ENCODE measurements at regions not wholly inside any gene's neighbourhood (a gene's known extent, or its start where the extent isn't known, plus 50 kb on each side); places are given as distances from the start of the nearest gene placed in this dataset.

DNA sequence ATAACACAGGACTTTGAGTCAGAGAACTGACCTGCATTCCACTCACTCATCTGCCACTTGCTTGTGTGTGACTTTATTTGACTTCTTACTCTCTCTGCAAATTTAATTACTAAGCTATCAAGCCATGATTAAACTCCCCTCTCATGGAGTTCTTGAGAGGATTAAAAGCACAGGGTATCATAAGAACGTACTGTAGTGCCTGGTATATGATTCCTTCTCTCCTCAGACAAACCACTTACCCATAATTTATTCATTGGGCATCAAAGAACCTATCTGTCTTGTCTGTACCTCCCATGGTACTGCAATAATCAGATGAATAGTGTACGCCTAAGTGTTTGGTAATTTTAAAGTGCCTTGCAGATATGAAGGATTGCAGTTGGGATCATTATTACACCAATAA lies 130.6 kb upstream of the UBASH3B start:
- WGBS, 2 donors = 54 to 70% methylated on average over 2 of the region's 2 CpGs
- Histone ChIP-seq H3K4me1 (peaks cover 0 to 14% (median 9%) of the 10 kb centered on the region in 4 donors), H3K9me3 (no peaks in the 10 kb centered on the region), H3K27ac (no peak overlapping the region), H3K36me3 (no peaks in the 10 kb centered on the region), H3K27me3 (no peaks in the 10 kb centered on the region), H3K4me3 (no peak overlapping the region)
- no peak for DNase-seq
- TF ChIP-seq EP300 (IDR thresholded peaks at IDR 0.05) (no peak), POLR2AphosphoS5 (IDR thresholded peaks at IDR 0.05) (no peak), POLR2A (IDR thresholded peaks at IDR 0.05) (no peak)
- TF ChIP-seq, protein P1, sequence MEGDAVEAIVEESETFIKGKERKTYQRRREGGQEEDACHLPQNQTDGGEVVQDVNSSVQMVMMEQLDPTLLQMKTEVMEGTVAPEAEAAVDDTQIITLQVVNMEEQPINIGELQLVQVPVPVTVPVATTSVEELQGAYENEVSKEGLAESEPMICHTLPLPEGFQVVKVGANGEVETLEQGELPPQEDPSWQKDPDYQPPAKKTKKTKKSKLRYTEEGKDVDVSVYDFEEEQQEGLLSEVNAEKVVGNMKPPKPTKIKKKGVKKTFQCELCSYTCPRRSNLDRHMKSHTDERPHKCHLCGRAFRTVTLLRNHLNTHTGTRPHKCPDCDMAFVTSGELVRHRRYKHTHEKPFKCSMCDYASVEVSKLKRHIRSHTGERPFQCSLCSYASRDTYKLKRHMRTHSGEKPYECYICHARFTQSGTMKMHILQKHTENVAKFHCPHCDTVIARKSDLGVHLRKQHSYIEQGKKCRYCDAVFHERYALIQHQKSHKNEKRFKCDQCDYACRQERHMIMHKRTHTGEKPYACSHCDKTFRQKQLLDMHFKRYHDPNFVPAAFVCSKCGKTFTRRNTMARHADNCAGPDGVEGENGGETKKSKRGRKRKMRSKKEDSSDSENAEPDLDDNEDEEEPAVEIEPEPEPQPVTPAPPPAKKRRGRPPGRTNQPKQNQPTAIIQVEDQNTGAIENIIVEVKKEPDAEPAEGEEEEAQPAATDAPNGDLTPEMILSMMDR (IDR thresholded peaks at IDR 0.05) = no peak
- intact Hi-C loops (cut with DNase I) = no loop called here

DNA sequence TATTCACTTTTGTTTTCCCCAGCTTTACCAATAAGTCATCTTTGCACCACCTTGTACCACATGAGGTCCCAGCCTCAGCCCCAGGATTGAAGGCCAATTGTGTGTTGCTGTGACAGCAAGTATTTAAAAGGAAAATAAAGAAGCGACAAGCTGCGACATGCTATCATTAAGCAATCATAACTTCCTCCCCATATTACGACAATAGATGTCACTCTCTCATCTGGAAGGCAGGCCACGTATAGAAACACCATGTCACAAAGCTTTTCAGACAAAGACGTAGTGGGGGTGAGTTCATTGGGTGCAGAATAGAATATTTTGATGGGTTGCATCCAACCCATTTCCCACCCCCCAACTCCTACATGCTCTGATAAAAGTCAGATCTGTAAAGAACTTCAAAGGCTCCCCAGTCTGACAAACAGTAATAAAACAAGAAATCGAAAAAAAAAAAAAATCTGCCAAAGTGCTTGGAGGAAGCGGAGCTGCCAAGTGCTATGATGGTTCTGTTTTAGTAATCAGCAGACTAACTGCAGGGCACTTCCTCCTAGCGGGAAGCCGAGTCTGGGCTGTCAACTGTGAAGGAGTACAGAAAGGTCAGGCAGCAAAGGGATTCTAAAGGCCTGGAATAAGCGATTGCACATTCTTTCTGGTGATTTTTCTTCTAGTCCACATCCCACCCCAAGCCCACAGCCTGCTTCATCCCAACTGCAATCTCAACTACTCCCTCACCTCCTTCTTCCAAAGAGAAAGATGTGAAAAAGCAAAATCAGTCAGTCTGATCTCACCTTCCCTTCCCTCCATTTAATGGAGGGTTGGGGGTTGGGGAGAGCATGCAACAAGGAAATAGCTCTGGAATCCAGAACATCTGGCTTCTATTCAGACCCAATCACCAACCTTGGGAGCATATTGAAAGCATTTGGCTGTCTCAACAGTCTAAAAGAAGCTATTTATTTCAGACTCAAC lies 131.4 kb upstream of the UBASH3B start:
- DNase-seq = no peak
- Histone ChIP-seq H3K36me3 (no peaks in the 10 kb centered on the region), H3K9me3 (no peaks in the 10 kb centered on the region), H3K27me3 (no peaks in the 10 kb centered on the region), H3K27ac (no peak overlapping the region), H3K4me1 (peaks cover 0 to 14% (median 9%) of the 10 kb centered on the region in 4 donors), H3K4me3 (no peak overlapping the region)
- WGBS, 2 donors = 37 to 43% methylated on average over 10 of the region's 10 CpGs
- intact Hi-C loops (cut with DNase I) = no loop called here
- TF ChIP-seq EP300 (IDR thresholded peaks at IDR 0.05) = no peak
- TF ChIP-seq POLR2AphosphoS5 (IDR thresholded peaks at IDR 0.05) = no peak
- no peak for TF ChIP-seq POLR2A (IDR thresholded peaks at IDR 0.05)
- TF ChIP-seq, protein P1 (IDR thresholded peaks at IDR 0.05) = no peak

DNA sequence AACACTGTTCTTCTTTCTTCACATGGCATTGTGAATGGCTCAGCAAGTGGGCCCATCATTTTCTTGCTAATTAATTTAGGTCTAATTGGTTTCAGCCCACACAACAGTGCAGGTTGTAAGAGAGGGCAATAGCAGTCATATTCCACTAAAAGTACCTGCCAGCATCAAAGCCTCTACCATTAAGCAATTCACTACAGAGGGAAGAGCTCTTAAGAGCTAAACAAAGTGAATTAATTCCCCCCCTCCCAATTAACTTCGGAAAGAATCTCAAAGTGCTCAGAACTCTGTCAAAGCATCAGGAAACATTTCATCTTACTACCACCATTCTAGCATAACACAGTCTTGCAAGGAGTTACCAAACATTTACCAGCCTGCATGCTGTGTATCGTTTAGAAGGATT lies 133.9 kb upstream of the UBASH3B start:
- H3K4me1 ChIP-seq = peaks cover 0 to 14% (median 9%) of the 10 kb centered on the region in 4 donors
- 33 to 67% methylated on average over 2 of the region's 2 CpGs for WGBS, 2 donors
- H3K27me3 ChIP-seq = no peaks in the 10 kb centered on the region
- H3K4me3 ChIP-seq = no peak overlapping the region
- H3K36me3 ChIP-seq = no peaks in the 10 kb centered on the region
- no peak for DNase-seq
- H3K9me3 ChIP-seq = no peaks in the 10 kb centered on the region
- TF ChIP-seq POLR2AphosphoS5 (IDR thresholded peaks at IDR 0.05) = no peak
- TF ChIP-seq, protein P1 (IDR thresholded peaks at IDR 0.05) = no peak
- no peak for TF ChIP-seq EP300 (IDR thresholded peaks at IDR 0.05)
- no peak for TF ChIP-seq POLR2A (IDR thresholded peaks at IDR 0.05)
- H3K27ac ChIP-seq = no peak overlapping the region
- intact Hi-C loops (cut with DNase I) = no loop called here

DNA sequence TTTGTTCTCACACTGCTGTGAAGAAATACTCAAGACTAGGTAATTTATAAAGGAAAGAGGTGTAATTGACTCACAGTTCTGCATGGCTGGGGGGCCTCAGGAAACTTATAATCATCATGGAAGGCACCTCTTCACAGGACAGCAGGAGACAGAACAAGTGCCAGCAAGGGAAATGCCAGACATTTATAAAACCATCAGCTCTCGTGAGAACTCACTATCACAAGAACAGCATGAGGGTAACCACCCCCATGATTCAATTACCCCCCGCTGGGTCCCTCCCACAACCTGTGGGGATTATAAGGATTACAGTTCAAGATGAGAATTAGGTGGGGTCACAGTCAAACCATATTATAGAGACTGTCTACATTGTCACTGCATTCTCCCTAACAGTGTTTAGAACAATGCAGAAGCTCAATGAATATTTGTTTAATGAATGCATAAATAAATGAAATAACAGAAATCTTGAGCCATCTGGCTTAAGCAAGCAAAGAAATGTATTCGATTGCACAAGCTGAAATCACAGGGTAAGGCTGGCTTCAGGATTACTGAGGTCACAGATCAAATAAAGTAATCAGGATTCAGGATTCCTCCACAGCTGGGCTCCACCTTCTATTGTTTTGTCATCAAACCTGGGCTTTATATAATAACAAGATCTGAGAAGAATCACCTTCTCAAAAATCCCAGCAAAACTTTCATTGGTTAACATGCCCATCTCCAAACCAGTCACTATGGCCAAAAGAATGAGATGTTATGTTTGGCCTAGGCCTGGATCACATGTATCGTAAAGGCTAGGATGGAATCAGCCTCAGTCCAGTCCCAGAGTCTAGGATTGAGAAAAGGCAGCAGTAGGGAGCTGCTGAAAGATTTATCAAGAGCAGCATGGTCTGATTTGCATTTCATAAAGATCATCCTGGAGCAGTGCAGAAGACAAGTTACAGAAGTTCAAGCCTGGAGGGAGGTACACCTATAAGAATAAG lies 137.8 kb upstream of the UBASH3B start:
- intact Hi-C loops (cut with DNase I) = no loop called here
- no peak overlapping the region for H3K27ac ChIP-seq
- H3K27me3 ChIP-seq = no peaks in the 10 kb centered on the region
- no peak for TF ChIP-seq EP300 (IDR thresholded peaks at IDR 0.05)
- TF ChIP-seq POLR2A (IDR thresholded peaks at IDR 0.05) = no peak
- no peak for TF ChIP-seq POLR2AphosphoS5 (IDR thresholded peaks at IDR 0.05)
- TF ChIP-seq, protein P1 (IDR thresholded peaks at IDR 0.05) = no peak
- H3K4me1 ChIP-seq = no peaks in the 10 kb centered on the region
- no peak for DNase-seq
- H3K36me3 ChIP-seq = no peaks in the 10 kb centered on the region
- H3K9me3 ChIP-seq = no peaks in the 10 kb centered on the region
- 58 to 72% methylated on average over 4 of the region's 4 CpGs for WGBS, 2 donors
- H3K4me3 ChIP-seq = no peak overlapping the region
